HG03064 (cell line): ENCODE measurements at regions not wholly inside any gene's neighbourhood (a gene's known extent, or its start where the extent isn't known, plus 50 kb on each side); places are given as distances from the start of the nearest gene placed in this dataset.
"Not testable (repeated sequence)": the region's sequence is repeated elsewhere in the genome, so short reads cannot be mapped to it uniquely, and the experiment has no call there.

ENCODE experiments used
- ATAC-seq: cut with Tn5 transposase; IDR thresholded peaks from one replicate; pipeline ENCODE4 v1.9.1; 2021; ENCODE audit warnings: low read depth; ENCODE audit not compliant: unreplicated experiment

- ATAC-seq = not testable (repeated sequence)
These were observed 169.7 kb upstream of the FOXD4L5 start for GRCh38 chr9:65454666-65455065.

DNA sequence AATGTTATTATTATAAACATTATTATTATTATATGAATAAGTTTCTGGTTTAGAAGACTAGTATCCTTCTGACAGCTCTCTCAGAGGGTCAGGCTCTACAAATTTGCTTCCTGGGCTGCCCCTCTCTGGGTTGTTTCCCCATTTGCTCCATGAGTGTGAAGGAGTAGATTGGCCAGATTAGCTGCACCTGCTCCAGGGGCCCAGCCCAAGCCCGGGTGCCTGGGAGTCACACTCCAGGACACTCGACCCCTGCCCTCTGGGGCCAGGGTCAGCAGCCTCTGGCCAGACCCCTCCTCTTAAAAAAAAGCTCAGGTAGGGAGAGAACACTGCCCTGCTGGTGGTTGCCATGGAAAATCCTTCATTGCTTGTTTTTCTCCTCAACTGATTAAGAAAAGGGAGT, 169.0 kb upstream of the FOXD4L5 start:
- ATAC-seq = not testable (repeated sequence)

DNA sequence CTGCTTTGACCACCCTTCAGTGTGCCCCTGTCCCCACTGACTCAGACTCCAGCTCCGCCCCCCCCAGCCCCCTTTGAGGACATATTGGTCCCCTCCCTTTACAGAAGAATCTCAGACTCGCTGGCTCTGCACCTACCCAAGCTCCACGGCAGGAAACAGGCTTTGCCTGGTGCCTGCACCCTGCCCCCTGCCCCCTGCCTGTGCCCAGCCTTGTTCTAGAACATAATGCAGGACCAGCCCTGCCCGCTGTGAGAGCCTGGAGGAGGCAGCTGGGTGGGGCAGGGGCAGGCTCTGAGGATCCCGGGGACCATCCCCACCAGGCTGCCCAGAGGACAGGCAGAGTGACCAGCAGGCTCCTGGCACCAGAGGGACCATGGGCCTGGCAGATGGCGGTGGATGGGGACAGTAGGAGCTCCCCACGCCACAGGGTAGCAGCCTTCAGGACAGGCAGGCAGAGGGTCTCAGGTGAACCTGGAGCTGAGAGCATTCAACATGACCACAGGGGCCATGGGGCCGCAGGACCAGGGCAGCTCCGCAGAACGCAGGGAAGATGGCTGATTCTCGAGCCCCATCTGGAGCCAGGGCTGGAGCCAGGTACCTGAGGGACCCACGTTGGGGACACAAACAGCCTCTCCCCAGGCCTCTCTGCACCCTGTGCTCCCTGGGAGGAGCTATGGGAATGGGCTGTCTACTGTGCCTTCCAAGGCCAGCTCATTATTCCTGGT, 165.0 kb upstream of the FOXD4L5 start:
- not testable (repeated sequence) for ATAC-seq

DNA sequence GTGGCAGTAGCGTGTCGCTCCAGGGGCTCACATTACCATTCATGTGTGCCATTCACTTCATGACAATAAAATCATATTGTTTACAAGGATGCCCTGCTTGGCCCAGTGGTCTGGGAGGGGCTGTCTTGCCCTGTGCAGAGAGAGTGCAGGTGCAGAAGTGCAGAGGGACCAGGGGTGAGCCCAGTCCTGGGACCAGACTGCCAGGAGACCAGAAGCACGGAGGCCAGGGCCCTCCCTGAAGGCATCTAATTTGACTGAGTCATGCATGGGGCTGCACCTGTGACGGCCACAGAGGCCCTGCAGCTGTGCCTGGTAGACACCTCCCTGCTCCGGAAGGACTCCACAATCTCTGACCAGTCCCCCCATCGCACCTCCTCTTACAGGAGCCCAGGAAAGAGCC, 164.4 kb upstream of the FOXD4L5 start:
- ATAC-seq = no peak

- ATAC-seq = not testable (repeated sequence)
These were observed 162.1 kb upstream of the FOXD4L5 start for GRCh38 chr9:65447146-65447545.

DNA sequence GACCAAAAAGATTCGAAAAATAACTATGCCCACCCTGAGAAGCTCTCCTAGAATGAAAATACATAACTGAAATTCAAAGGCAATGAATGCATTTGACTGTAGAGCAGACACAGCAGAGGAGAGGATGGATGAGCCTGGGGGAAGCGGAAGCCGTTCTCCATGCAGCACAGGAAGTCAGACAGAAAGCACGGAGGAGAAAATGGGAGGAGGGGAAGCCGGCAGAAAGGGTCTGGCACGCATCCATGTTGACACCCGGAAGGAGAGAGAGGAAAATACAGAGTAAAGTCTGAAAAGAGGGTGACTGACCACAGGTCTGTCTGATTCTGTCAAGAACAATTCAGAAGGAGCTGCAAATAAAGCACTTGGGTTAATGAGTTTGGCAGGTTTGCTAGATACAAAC, 161.0 kb upstream of the FOXD4L5 start:
- not testable (repeated sequence) for ATAC-seq

- no peak for ATAC-seq
These were observed 159.9 kb upstream of the FOXD4L5 start for GRCh38 chr9:65444943-65445342.

- not testable (repeated sequence) for ATAC-seq
These were observed 157.1 kb upstream of the FOXD4L5 start for GRCh38 chr9:65442116-65442515.

DNA sequence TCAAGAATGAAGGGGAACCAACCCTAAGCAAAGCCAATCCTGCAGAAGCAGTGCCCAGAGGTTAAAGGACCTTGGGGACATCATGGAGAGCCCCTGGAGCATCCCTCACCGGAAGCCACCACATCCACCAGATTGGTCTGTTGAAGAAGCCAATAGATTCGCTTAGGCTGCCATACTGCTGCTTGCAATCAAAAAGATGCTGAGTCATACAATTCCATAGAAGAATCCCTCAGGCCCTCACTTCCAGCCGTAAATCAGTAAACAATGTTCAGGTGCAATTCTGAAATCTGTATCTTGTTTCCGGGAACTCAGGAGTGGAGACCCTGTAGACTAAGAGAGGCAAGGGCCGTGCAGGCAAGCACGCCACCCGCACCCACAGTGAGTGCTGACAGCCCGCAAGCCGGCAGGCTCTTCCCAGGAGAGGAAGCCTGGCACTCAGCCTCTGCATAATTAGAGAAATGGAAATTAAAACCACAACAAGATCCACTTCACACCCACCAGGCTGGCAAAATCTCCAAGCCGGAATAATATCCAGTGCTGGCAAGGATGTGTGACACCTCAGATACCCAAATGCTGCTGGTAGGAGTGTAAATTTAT, 156.4 kb upstream of the FOXD4L5 start:
- not testable (repeated sequence) for ATAC-seq

DNA sequence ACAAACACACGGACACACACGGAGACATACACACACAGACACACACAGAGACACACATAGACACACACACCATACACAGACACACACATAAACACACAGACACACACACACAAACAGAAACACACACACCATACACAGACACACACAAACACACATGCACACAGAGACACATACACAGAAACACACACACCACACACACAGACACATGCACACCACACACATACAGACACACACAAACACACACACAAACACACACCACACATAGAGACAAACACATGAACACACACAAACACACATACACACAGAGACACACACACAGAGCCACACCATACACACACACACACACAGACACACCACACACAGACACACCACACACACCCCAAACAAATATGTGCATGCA, 152.7 kb upstream of the FOXD4L5 start:
- no peak for ATAC-seq

GRCh38 chr9:65435464-65435863, 150.5 kb upstream of the FOXD4L5 start:
- ATAC-seq = no peak

DNA sequence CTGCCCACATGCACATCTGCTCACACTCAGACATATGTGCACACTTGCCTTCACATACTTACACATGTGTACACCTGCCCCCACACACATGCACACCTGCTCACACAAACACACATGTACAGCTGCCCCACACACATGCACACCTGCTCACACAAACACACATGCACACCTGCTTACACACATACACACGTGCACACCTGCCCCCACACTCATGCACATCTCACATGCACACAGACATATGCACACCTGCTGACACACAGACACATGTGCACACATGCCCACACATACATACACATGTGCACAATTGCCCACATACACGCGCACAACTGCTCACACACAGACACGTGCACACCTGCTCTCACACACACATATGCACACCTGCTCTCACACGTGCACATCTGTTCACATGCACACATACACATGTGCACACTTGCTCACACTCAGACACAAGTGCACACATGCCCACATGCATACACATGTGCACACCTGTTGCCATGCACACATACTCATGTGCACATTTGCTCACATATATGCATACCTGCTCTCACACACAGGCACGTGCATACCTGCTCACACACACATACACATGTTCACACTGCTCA, 147.8 kb upstream of the FOXD4L5 start:
- no peak for ATAC-seq

GRCh38 chr9:65432051-65432450, 147.0 kb upstream of the FOXD4L5 start:
- ATAC-seq = no peak

GRCh38 chr9:65430221-65430620, 145.2 kb upstream of the FOXD4L5 start:
- ATAC-seq = no peak

GRCh38 chr9:65427361-65427760, 142.4 kb upstream of the FOXD4L5 start:
- not testable (repeated sequence) for ATAC-seq

GRCh38 chr9:65426813-65427212, 141.8 kb upstream of the FOXD4L5 start:
- ATAC-seq = not testable (repeated sequence)

DNA sequence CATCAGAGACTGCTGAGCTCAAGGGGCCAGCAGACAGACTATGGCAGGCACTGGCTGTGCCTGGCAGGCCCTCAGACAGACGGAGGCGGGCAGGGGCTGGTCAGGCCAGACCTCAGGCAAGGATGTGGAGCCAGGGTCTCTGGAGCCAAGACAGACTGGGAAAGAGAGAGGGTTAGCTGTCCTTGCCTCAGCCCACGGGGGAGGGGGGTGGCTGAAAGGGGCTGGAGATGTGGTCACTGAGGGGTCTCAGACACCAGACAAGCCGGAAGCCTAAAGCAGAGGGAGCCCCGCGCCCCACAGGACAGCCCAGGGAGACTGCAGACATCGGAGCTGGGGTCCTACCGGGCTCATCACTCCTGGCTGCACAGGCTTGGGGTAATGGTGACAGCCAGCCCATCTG, 141.2 kb upstream of the FOXD4L5 start:
- no peak for ATAC-seq

GRCh38 chr9:65425183-65425582, 140.2 kb upstream of the FOXD4L5 start:
- not testable (repeated sequence) for ATAC-seq

DNA sequence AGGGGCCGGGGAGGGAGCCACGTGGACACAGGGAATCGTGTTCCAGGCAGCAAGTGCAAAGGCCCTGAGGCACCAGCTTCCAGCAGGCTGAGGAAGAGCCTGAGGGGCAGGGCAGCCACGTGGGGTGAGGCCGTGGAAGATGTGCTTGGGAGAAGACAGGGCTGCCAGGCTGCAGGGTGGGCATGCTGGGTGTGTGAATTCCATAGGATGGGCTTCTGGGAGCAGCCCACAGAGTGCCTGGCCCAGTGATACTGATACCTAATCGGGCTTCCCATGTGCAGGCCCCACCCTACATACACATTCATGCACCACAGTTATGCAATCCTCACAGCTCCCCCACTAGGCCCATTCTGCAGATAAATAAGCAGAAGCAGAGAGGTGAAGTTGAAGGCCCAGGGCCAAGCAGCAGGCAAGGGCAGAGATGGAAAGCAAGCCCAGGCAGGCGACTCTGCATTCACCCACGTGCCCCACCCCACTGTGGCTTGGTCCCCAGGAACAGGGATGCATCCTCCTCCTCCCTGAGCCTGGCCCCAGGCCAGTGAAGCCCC, 139.5 kb upstream of the FOXD4L5 start:
- ATAC-seq = not testable (repeated sequence)

DNA sequence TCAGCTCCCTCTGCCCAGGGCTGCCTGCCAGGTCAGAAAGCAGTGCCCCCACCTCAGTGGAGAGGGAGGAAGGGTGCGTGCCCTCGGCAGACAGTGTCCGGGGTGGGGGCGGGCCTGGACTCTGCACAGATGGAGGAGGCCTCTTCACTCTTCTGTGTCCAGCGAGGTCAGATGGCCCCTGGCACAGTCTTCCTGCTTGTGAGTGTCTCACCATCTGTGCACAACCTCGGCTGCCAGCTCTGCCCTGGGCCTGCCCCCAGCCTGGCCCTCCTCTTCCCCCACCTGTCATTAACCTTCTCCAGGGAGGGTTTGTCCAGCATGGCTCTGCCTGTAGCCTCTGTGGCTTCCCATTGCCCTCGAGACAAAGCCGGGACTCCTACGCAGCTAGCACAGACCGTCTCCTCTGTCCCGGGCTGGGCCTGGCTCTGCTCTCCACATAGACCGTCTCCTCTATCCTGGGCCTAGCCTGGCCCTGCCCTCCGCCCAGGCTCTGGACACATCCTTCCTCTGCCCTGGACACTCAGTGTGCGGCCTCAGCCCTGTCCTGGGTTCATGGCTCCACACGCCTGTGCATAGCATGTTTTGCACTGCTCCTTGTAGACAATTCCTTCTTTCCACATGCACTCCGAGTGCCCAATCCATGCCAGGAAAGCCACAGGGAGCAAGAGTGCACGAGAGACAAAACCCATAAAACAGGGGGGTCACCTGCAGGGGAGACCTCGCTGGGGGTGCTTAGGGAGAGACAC, 138.9 kb upstream of the FOXD4L5 start:
- ATAC-seq = not testable (repeated sequence)
